HCT116 (cell line): ENCODE measurements at regions not wholly inside any gene's neighbourhood (a gene's known extent, or its start where the extent isn't known, plus 50 kb on each side); places are given as distances from the start of the nearest gene placed in this dataset.

ENCODE experiments used
- ATAC-seq: fragments of 200-7000 bp; cut with Tn5 transposase; 2 replicates; pipeline ENCODE4 v1.9.1; 2020; ENCODE audit warnings: mild to moderate bottlenecking, moderate library complexity
- BruUV-seq: library from RNA; stranded (reverse); fragments of 400-500 nt; replicated peaks from 2 replicates; lab custom pipeline; 2021; lab: Mats Ljungman, UMichigan
- CTCF ChIA-PET: fragments of 300-600 bp; sonication (Branson Sonifier 250); formaldehyde crosslinking; loops from one replicate; lab custom pipeline; 2021; ENCODE audit warnings: antibody characterized with exemption; lab: Charles Lee
- POLR2A ChIA-PET: fragments of 300-600, 350-600 bp; sonication (Branson Sonifier 250); formaldehyde crosslinking; loops from one replicate; lab custom pipeline; 2021; ENCODE audit warnings: antibody characterized with exemption; lab: Charles Lee
- RAD21 ChIA-PET, 2 experiments: fragments of 300-600 bp; sonication (Branson Sonifier 250); formaldehyde crosslinking; loops; one replicate each; lab custom pipeline; 2023; ENCODE audit warnings: low total read pairs in 2 of 2; ENCODE audit not compliant: uncharacterized antibody in 2 of 2, unreplicated experiment in 2 of 2, low non-redundant PET in 1 of 2; lab: Charles Lee
- DNase-seq: peaks from one replicate; pipeline ENCODE4 v3.0.0-alpha.2; 2010; ENCODE audit warnings: low read depth, low spot score
- H2AFZ ChIP-seq: fragments of 200-600 bp; shearing (Covaris generic), sonication (generic); 2 replicates; pipeline ENCODE4 v1.6.1; 2017; ENCODE audit warnings: low read depth, mixed run types, mixed read lengths, antibody characterized with exemption, low read length; ENCODE audit not compliant: poor library complexity, severe bottlenecking
- H3K27ac ChIP-seq: 2 replicates; pipeline ENCODE4 v1.5.1; 2012; ENCODE audit warnings: low read depth, low read length
- H3K27me3 ChIP-seq: fragments of 200-600 bp; sonication (generic); 2 replicates; pipeline ENCODE4 v1.6.1; 2016; ENCODE audit warnings: mixed run types, low read length, mixed read lengths; ENCODE audit not compliant: insufficient read depth
- H3K36me3 ChIP-seq, 2 experiments: fragments of 200-500 bp in 1 of 2; fragments of 200-600 bp in 1 of 2; sonication (Bioruptor generic) in 1 of 2; sonication (generic) in 1 of 2; 2 replicates each; pipeline versions ENCODE4 v1.5.1 to v1.6.1; 2014 to 2016; ENCODE audit warnings: low read length in 2 of 2, inconsistent platforms in 1 of 2, mixed read lengths in 1 of 2, mixed run types in 1 of 2; ENCODE audit not compliant: insufficient read depth in 2 of 2, control insufficient read depth in 1 of 2
- H3K4me1 ChIP-seq, 2 experiments: fragments of 200-600 bp in 1 of 2; sonication (generic) in 1 of 2; 2 replicates each; pipeline versions ENCODE4 v1.5.1 to v1.6.1; 2012 to 2017; ENCODE audit warnings: low read length in 2 of 2, inconsistent platforms in 1 of 2, mild to moderate bottlenecking in 1 of 2, mixed read lengths in 1 of 2, mixed run types in 1 of 2, moderate library complexity in 1 of 2; ENCODE audit not compliant: insufficient read depth in 2 of 2, control insufficient read depth in 1 of 2
- H3K4me2 ChIP-seq: fragments of 200-600 bp; sonication (generic); 2 replicates; pipeline ENCODE4 v1.6.1; 2017; ENCODE audit warnings: mixed run types, low read length, mixed read lengths
- H3K4me3 ChIP-seq, 2 experiments: fragments of 200-600 bp in 1 of 2; sonication (generic) in 1 of 2; replicated peaks in 1 of 2; 2 replicates each; pipeline ENCODE4 v1.5.1; 2011 to 2016; ENCODE audit warnings: low read length in 2 of 2, control low read depth in 1 of 2, low read depth in 1 of 2, mild to moderate bottlenecking in 1 of 2, mixed read lengths in 1 of 2, mixed run types in 1 of 2
- H3K79me2 ChIP-seq: fragments of 200-600 bp; sonication (generic); 2 replicates; pipeline ENCODE4 v1.6.1; 2017; ENCODE audit warnings: mild to moderate bottlenecking, mixed run types, low read length, moderate library complexity, mixed read lengths; ENCODE audit not compliant: insufficient read depth
- H3K9ac ChIP-seq: fragments of 200-600 bp; sonication (generic); 2 replicates; pipeline ENCODE4 v1.6.1; 2016; ENCODE audit warnings: low read length, mixed read lengths
- H3K9me2 ChIP-seq: fragments of 200-600 bp; sonication (generic), shearing (Covaris generic); 2 replicates; pipeline ENCODE4 v1.6.1; 2017; ENCODE audit warnings: mixed run types, mild to moderate bottlenecking, moderate library complexity; ENCODE audit not compliant: insufficient read depth
- H3K9me3 ChIP-seq, 2 experiments: fragments of 200-500 bp in 1 of 2; fragments of 200-600 bp in 1 of 2; sonication (Bioruptor generic) in 1 of 2; sonication (generic) in 1 of 2; 2 replicates each; pipeline ENCODE4 v1.6.1; 2014 to 2017; ENCODE audit warnings: low read length in 2 of 2, mixed read lengths in 2 of 2, inconsistent platforms in 1 of 2, low read depth in 1 of 2, mild to moderate bottlenecking in 1 of 2, mixed run types in 1 of 2, moderate library complexity in 1 of 2; ENCODE audit not compliant: control insufficient read depth in 1 of 2, insufficient read depth in 1 of 2
- H4K20me1 ChIP-seq: fragments of 200-600 bp; sonication (generic), shearing (Covaris generic); 2 replicates; pipeline ENCODE4 v1.6.1; 2017; ENCODE audit warnings: mixed run types, mild to moderate bottlenecking, moderate library complexity; ENCODE audit not compliant: insufficient read depth
- CBX3 ChIP-seq: IDR thresholded peaks from 2 replicates; pipeline ENCODE4 v1.6.1; 2012; ENCODE audit warnings: low read depth
- EGR1 ChIP-seq: IDR thresholded peaks from 2 replicates; pipeline ENCODE4 v1.6.1; 2012; ENCODE audit warnings: low read depth
- ELF1 ChIP-seq: IDR thresholded peaks from 2 replicates; pipeline ENCODE4 v1.6.1; 2012; ENCODE audit warnings: low read depth, borderline replicate concordance
- JUND ChIP-seq: IDR thresholded peaks from 2 replicates; pipeline ENCODE4 v1.6.1; 2012
- POLR2AphosphoS5 ChIP-seq: IDR thresholded peaks from 2 replicates; pipeline ENCODE4 v1.6.1; 2011; ENCODE audit warnings: mild to moderate bottlenecking, low read depth, low read length, moderate library complexity
- TCF7L2 ChIP-seq: IDR thresholded peaks from 2 replicates; pipeline ENCODE4 v1.7.0; 2011; ENCODE audit warnings: borderline replicate concordance, inconsistent platforms; ENCODE audit not compliant: insufficient read depth, insufficient read length; ENCODE audit errors: extremely low read depth
- YY1 ChIP-seq: IDR thresholded peaks from 2 replicates; pipeline ENCODE4 v1.6.1; 2011; ENCODE audit warnings: low read length, low read depth, moderate library complexity, mild to moderate bottlenecking; ENCODE audit not compliant: insufficient replicate concordance; ENCODE audit errors: extremely low read depth
- intact Hi-C: fragments of 100-400 bp; cut with micrococcal nuclease; formaldehyde crosslinking; loops from 2 replicates; pipeline ENCODE4 v1.10.0; 2022
- TF ChIP-seq, protein P1 (sequence below): IDR thresholded peaks from 2 replicates; pipeline ENCODE4 v1.6.1; 2012; ENCODE audit warnings: low read depth
- TF ChIP-seq, protein P2 (sequence below), 3 experiments: fragments of 200-600 bp in 1 of 3; sonication (generic) in 1 of 3; IDR thresholded peaks in 2 of 3; conservative IDR thresholded peaks in 1 of 3; 2 replicates each; pipeline ENCODE4 v1.5.1; 2012 to 2017; ENCODE audit warnings: low read depth in 2 of 3, low read length in 2 of 3, antibody characterized with exemption in 1 of 3, borderline replicate concordance in 1 of 3, control low read depth in 1 of 3, mild to moderate bottlenecking in 1 of 3, mixed read lengths in 1 of 3, mixed run types in 1 of 3, moderate library complexity in 1 of 3; ENCODE audit not compliant: insufficient read depth in 1 of 3

DNA sequence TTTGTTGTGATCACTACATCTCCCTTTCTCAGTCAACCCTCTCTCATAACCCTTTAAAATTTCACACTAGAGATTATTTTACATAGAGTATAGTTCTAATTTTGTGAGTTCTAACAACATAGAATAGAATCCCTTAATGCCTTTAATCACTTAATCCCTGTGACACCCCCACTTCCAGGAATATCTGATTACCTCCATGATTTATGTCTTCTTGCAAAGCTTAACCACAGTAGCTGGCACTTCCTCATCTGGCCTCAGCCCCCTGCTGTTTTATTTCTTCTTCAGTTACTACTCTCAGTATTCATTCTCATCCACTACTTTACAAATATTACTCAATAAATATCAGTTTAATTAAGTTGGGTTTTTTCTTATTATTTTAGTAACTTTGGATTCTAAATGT is 340.9 kb downstream of the CENPC start:
- RAD21 ChIA-PET: no interaction called here
- DNase-seq: no peak

More for the DNA sequence above, 340.9 kb downstream of the CENPC start:
- POLR2A ChIA-PET: no interaction called here
- no peak overlapping the region for H3K27ac ChIP-seq
- intact Hi-C loops: no loop called here
- no peak for ATAC-seq
- no peak overlapping the region for H3K4me3 ChIP-seq
- no peaks in the 10 kb centered on the region for H3K36me3 ChIP-seq
- no peaks in the 10 kb centered on the region for H3K79me2 ChIP-seq
- CTCF ChIA-PET: no interaction called here
- H3K4me1 ChIP-seq: no peaks in the 10 kb centered on the region
- H4K20me1 ChIP-seq: no peaks in the 10 kb centered on the region
- TF ChIP-seq CBX3: no peak
- TF ChIP-seq ELF1: no peak
- TF ChIP-seq, protein P1, sequence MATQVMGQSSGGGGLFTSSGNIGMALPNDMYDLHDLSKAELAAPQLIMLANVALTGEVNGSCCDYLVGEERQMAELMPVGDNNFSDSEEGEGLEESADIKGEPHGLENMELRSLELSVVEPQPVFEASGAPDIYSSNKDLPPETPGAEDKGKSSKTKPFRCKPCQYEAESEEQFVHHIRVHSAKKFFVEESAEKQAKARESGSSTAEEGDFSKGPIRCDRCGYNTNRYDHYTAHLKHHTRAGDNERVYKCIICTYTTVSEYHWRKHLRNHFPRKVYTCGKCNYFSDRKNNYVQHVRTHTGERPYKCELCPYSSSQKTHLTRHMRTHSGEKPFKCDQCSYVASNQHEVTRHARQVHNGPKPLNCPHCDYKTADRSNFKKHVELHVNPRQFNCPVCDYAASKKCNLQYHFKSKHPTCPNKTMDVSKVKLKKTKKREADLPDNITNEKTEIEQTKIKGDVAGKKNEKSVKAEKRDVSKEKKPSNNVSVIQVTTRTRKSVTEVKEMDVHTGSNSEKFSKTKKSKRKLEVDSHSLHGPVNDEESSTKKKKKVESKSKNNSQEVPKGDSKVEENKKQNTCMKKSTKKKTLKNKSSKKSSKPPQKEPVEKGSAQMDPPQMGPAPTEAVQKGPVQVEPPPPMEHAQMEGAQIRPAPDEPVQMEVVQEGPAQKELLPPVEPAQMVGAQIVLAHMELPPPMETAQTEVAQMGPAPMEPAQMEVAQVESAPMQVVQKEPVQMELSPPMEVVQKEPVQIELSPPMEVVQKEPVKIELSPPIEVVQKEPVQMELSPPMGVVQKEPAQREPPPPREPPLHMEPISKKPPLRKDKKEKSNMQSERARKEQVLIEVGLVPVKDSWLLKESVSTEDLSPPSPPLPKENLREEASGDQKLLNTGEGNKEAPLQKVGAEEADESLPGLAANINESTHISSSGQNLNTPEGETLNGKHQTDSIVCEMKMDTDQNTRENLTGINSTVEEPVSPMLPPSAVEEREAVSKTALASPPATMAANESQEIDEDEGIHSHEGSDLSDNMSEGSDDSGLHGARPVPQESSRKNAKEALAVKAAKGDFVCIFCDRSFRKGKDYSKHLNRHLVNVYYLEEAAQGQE: no peak
- no peak for TF ChIP-seq YY1
- TF ChIP-seq POLR2AphosphoS5: no peak
- no peak for TF ChIP-seq EGR1
- TF ChIP-seq, protein P2, sequence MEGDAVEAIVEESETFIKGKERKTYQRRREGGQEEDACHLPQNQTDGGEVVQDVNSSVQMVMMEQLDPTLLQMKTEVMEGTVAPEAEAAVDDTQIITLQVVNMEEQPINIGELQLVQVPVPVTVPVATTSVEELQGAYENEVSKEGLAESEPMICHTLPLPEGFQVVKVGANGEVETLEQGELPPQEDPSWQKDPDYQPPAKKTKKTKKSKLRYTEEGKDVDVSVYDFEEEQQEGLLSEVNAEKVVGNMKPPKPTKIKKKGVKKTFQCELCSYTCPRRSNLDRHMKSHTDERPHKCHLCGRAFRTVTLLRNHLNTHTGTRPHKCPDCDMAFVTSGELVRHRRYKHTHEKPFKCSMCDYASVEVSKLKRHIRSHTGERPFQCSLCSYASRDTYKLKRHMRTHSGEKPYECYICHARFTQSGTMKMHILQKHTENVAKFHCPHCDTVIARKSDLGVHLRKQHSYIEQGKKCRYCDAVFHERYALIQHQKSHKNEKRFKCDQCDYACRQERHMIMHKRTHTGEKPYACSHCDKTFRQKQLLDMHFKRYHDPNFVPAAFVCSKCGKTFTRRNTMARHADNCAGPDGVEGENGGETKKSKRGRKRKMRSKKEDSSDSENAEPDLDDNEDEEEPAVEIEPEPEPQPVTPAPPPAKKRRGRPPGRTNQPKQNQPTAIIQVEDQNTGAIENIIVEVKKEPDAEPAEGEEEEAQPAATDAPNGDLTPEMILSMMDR (IDR thresholded peaks at IDR 0.05 in 2 of 3, conservative IDR thresholded peaks at IDR 0.05 in 1 of 3; ENCODE audit: borderline replicate concordance in 1 of 3, insufficient read depth in 1 of 3, low read depth in 2 of 3, low read length in 2 of 3): no peak
- no peak for TF ChIP-seq JUND
- no peak for TF ChIP-seq TCF7L2
- TF ChIP-seq, all 23 proteins: peak for 0
- no TSS peak for BruUV-seq
- Histone ChIP-seq H3K9ac (no peak overlapping the region), H2AFZ (no peak overlapping the region), H3K27me3 (no peaks in the 10 kb centered on the region), H3K4me2 (no peak overlapping the region), H3K9me3 (peaks cover 0 to 3% of the 10 kb centered on the region in 2 experiments; a peak in 1 of 4 replicates), H3K9me2 (no peaks in the 10 kb centered on the region)
